Left lung (tissue), 4 donors: ENCODE measurements at regions not wholly inside any gene's neighbourhood (a gene's known extent, or its start where the extent isn't known, plus 50 kb on each side); places are given as distances from the start of the nearest gene placed in this dataset.

Source experiments
- ATAC-seq: fragments of 200-7000 bp; cut with Tn5 transposase; one replicate; pipeline ENCODE4 v1.9.1; 2020; ENCODE audit warnings: moderate library complexity
- DNase-seq, 4 donors: peaks; one replicate each; pipeline ENCODE4 v3.0.0-alpha.2; 2013 to 2020
- H3K27ac ChIP-seq, 2 donors: fragments of 200-600 bp; sonication (generic) in 1 of 2; one replicate each; pipeline versions ENCODE4 v1.5.0 to v1.8.0; 2020 to 2021
- H3K27me3 ChIP-seq, 2 donors: fragments of 200-600 bp; sonication (generic) in 1 of 2; one replicate each; pipeline versions ENCODE4 v1.5.0 to v1.8.0; 2020 to 2021
- H3K36me3 ChIP-seq, 2 donors: fragments of 200-600 bp; sonication (generic) in 1 of 2; one replicate each; pipeline versions ENCODE4 v1.5.0 to v1.8.0; 2020 to 2021
- H3K4me1 ChIP-seq, 2 donors: fragments of 200-600 bp; one replicate each; pipeline ENCODE4 v1.8.0; 2021
- H3K4me3 ChIP-seq, 2 donors: fragments of 200-600 bp; sonication (generic) in 1 of 2; one replicate each; pipeline versions ENCODE4 v1.5.0 to v1.8.0; 2020 to 2021; ENCODE audit warnings: mild to moderate bottlenecking in 1 of 2
- H3K9me3 ChIP-seq, 2 donors: fragments of 200-600 bp; sonication (generic) in 1 of 2; one replicate each; pipeline versions ENCODE4 v1.5.0 to v1.8.0; 2020 to 2021
- intact Hi-C, 2 donors: fragments of 100-400 bp; cut with DNase I; formaldehyde crosslinking; loops; one replicate each; pipeline versions ENCODE4 v1.11.2 to v1.14.2; 2022
- TF ChIP-seq, protein P1 (sequence below), 2 donors: fragments of 200-600 bp; sonication (generic) in 1 of 2; IDR thresholded peaks; one replicate each; pipeline versions ENCODE4 v1.5.0 to v1.8.0; 2021; ENCODE audit warnings: antibody characterized with exemption in 2 of 2
- donor health status: DM: no; HTN: yes; CAD: no.
- donor health status: DM: no; HTN: no; CAD: no.

DNA sequence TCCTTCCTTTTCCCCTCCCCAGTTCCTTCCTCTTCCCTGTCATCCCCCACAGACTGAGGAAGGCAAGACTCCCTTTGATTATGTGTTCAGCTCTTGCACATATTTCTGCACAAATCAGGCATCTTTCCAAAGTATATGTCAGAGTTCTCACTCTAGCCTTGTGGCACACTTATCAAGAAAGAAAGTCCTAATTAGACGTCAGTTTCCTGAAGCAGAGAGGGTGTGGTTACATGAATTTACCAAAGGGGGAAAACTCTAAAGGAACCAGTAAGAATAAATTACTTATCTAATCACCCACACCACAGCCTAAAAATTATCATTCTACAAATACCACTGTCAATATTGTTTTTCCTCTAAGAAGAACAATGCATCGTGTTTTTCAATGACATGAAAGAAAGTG is 120.7 kb upstream of the GRIP1 start:
- no peaks in the 10 kb centered on the region for H3K4me1 ChIP-seq
- no peak for ATAC-seq

DNA sequence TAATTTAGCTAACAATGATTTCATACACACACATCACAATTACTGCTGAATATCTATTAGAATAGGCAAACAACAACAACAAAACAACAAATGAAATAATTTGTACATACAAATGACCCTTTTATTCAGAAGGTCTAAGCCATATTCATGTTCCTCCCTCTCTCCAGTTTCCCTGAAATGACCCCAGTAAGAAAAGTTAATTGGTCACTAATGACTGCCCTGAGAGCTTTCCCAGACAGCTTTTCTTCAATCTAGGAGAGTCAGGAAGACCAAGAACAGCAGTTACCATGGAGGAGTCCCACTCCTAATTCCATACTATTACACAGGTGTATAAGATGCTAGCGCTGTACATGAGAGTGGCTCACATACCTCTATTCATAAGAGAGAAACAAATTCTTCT is 121.2 kb upstream of the GRIP1 start:
- intact Hi-C loops = no loop called here
- DNase-seq = no peak

More for the DNA sequence above, 120.7 kb upstream of the GRIP1 start:
- no peak overlapping the region for H3K27ac ChIP-seq
- intact Hi-C loops = no loop called here
- no peak overlapping the region for H3K4me3 ChIP-seq
- H3K36me3 ChIP-seq = no peaks in the 10 kb centered on the region
- no peaks in the 10 kb centered on the region for H3K27me3 ChIP-seq
- no peaks in the 10 kb centered on the region for H3K9me3 ChIP-seq
- TF ChIP-seq, protein P1, sequence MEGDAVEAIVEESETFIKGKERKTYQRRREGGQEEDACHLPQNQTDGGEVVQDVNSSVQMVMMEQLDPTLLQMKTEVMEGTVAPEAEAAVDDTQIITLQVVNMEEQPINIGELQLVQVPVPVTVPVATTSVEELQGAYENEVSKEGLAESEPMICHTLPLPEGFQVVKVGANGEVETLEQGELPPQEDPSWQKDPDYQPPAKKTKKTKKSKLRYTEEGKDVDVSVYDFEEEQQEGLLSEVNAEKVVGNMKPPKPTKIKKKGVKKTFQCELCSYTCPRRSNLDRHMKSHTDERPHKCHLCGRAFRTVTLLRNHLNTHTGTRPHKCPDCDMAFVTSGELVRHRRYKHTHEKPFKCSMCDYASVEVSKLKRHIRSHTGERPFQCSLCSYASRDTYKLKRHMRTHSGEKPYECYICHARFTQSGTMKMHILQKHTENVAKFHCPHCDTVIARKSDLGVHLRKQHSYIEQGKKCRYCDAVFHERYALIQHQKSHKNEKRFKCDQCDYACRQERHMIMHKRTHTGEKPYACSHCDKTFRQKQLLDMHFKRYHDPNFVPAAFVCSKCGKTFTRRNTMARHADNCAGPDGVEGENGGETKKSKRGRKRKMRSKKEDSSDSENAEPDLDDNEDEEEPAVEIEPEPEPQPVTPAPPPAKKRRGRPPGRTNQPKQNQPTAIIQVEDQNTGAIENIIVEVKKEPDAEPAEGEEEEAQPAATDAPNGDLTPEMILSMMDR (IDR thresholded peaks at IDR 0.05) = no peak
- DNase-seq = no peak

DNA sequence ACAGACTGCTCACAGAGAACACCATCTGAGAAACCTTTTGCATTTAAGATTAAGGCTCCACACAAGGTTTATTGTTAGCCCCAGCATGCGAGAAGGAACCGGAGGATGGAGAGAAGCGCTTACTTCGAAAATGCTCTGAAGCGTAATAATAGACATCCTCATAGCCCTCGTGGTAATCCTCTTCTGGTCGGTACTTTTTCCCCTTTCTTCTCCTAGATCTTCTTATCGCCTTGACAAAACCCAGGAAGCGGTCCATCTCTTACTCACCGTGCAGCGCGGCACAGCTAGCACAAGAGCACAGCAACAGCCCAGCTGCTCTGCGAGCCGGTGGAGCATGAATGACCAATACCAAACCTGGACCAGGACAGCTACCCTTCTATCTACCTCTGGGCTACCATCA is 125.1 kb upstream of the GRIP1 start:
- TF ChIP-seq, protein P1 (IDR thresholded peaks at IDR 0.05) = no peak
- ATAC-seq = no peak
- H3K36me3 ChIP-seq = no peaks in the 10 kb centered on the region
- no peak for DNase-seq
- no peaks in the 10 kb centered on the region for H3K27me3 ChIP-seq
- H3K9me3 ChIP-seq = no peaks in the 10 kb centered on the region
- intact Hi-C loops = no loop called here
- H3K4me1 ChIP-seq = no peaks in the 10 kb centered on the region
- no peak overlapping the region for H3K4me3 ChIP-seq
- no peak overlapping the region for H3K27ac ChIP-seq

More for the DNA sequence above, 121.2 kb upstream of the GRIP1 start:
- no peaks in the 10 kb centered on the region for H3K27me3 ChIP-seq
- H3K27ac ChIP-seq = no peak overlapping the region
- H3K4me3 ChIP-seq = no peak overlapping the region
- TF ChIP-seq, protein P1 (IDR thresholded peaks at IDR 0.05) = no peak
- H3K4me1 ChIP-seq = no peaks in the 10 kb centered on the region
- H3K9me3 ChIP-seq = no peaks in the 10 kb centered on the region
- ATAC-seq = no peak
- no peaks in the 10 kb centered on the region for H3K36me3 ChIP-seq

DNA sequence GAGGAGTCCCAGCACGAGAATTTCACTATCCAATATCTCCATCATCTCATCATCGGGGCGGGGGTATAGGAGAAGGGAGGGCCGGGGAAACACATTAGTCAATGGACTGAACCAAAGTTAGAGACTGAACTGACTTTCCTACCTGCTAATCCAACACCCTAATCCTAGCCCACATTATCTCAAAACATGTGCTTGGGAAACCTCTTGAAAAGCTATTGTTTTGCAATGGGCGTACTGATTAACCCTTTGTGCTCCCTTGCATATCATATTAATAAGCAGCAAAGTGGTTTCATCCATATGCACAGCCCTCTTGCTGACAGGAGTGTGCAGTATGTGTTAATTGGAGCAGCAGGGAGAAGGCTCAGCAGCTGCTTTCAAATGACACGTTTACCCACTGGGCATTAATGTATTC is 125.7 kb upstream of the GRIP1 start:
- Histone ChIP-seq H3K27ac (no peak overlapping the region), H3K4me1 (no peaks in the 10 kb centered on the region), H3K4me3 (no peak overlapping the region), H3K27me3 (no peaks in the 10 kb centered on the region), H3K36me3 (no peaks in the 10 kb centered on the region), H3K9me3 (no peaks in the 10 kb centered on the region)
- ATAC-seq = no peak
- intact Hi-C loops = no loop called here
- DNase-seq = no peak
- TF ChIP-seq, protein P1 (IDR thresholded peaks at IDR 0.05) = no peak

DNA sequence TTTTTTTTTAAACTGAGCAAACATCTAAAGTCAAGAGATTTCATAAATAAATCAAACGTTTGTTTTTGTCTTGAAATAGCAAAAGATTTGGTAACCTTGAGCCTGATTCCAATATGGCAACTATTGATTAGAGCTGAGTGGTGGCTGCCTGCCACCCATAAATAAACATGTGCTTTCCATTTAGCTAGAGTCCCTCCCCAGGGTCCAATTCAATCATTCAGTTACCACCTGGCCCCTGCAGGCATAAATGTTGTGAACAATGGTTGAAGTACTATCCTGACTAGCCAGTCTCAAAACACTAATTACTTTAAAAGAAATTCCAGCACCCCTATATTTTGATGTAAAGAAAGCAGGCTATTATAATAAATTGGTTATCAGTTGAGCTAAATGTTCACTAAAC is 129.7 kb upstream of the GRIP1 start:
- intact Hi-C loops = no loop called here
- ATAC-seq = no peak
- H3K4me3 ChIP-seq = no peak overlapping the region
- TF ChIP-seq, protein P1 (IDR thresholded peaks at IDR 0.05) = no peak
- no peak overlapping the region for H3K27ac ChIP-seq
- no peaks in the 10 kb centered on the region for H3K27me3 ChIP-seq
- no peaks in the 10 kb centered on the region for H3K4me1 ChIP-seq
- H3K9me3 ChIP-seq = no peaks in the 10 kb centered on the region
- no peaks in the 10 kb centered on the region for H3K36me3 ChIP-seq
- DNase-seq = no peak
